ENCODE measurements at regions not wholly inside any gene's neighbourhood (a gene's known extent, or its start where the extent isn't known, plus 50 kb on each side); places are given as distances from the start of the nearest gene placed in this dataset.

GRCh38 chr12:105978686-105979085 lies 160.1 kb downstream of the NUAK1 start:
- no peak overlapping the region for H3K4me2 ChIP-seq (ENCODE audit: low read depth, low read length, poor library complexity, severe bottlenecking)
- H3K36me3 ChIP-seq (ENCODE audit: low read length) = no peaks in the 10 kb centered on the region
- no peak overlapping the region for H3K9ac ChIP-seq (ENCODE audit: low read length)
- H3K4me3 ChIP-seq (ENCODE audit: insufficient read depth, low read length, poor library complexity, severe bottlenecking) = no peak overlapping the region
- no peaks in the 10 kb centered on the region for H3K9me3 ChIP-seq (ENCODE audit: insufficient read depth, low read length)
- H3K9me2 ChIP-seq (replicated peaks; ENCODE audit: insufficient read depth, low read length) = no peaks in the 10 kb centered on the region; the same call in 1 of the 2 replicates
- H2AFZ ChIP-seq (ENCODE audit: low read depth, low read length, severe bottlenecking) = no peak overlapping the region
- no peak overlapping the region for H3K27ac ChIP-seq (ENCODE audit: low read depth, low read length)
- TF ChIP-seq EZH2phosphoT487 (conservative IDR thresholded peaks at IDR 0.05; ENCODE audit: low read length) (no peak), CTCF (IDR thresholded peaks at IDR 0.05; ENCODE audit: insufficient read depth, low read length, poor library complexity, severe bottlenecking) (no peak)
- H3K27me3 ChIP-seq (ENCODE audit: low read length) = no peaks in the 10 kb centered on the region
- no peaks in the 10 kb centered on the region for H4K20me1 ChIP-seq (ENCODE audit: low read depth, low read length)
- H3F3A ChIP-seq (ENCODE audit: insufficient read depth) = no peaks in the 10 kb centered on the region
- H3K79me2 ChIP-seq (ENCODE audit: insufficient read depth, low read length) = no peaks in the 10 kb centered on the region

GRCh38 chr12:105980085-105980484 lies 158.7 kb downstream of the NUAK1 start:
- Histone ChIP-seq H2AFZ (ENCODE audit: low read depth, low read length, severe bottlenecking) (no peak overlapping the region), H3K27me3 (ENCODE audit: low read length) (no peaks in the 10 kb centered on the region), H3K27ac (ENCODE audit: low read depth, low read length) (no peak overlapping the region), H4K20me1 (ENCODE audit: low read depth, low read length) (no peaks in the 10 kb centered on the region), H3K4me2 (ENCODE audit: low read depth, low read length, poor library complexity, severe bottlenecking) (no peak overlapping the region), H3K4me3 (ENCODE audit: insufficient read depth, low read length, poor library complexity, severe bottlenecking) (no peak overlapping the region), H3K9me2 (replicated peaks; ENCODE audit: insufficient read depth, low read length) (no peaks in the 10 kb centered on the region; the same call in 1 of the 2 replicates), H3K36me3 (ENCODE audit: low read length) (no peaks in the 10 kb centered on the region), H3K79me2 (ENCODE audit: insufficient read depth, low read length) (no peaks in the 10 kb centered on the region), H3K9me3 (ENCODE audit: insufficient read depth, low read length) (no peaks in the 10 kb centered on the region), H3K9ac (ENCODE audit: low read length) (no peak overlapping the region), H3F3A (ENCODE audit: insufficient read depth) (no peaks in the 10 kb centered on the region)
- TF ChIP-seq EZH2phosphoT487 (conservative IDR thresholded peaks at IDR 0.05; ENCODE audit: low read length) = no peak
- TF ChIP-seq CTCF (IDR thresholded peaks at IDR 0.05; ENCODE audit: insufficient read depth, low read length, poor library complexity, severe bottlenecking) = no peak

GRCh38 chr12:105980533-105980932 lies 158.2 kb downstream of the NUAK1 start:
- Histone ChIP-seq H3K9ac (ENCODE audit: low read length) (no peak overlapping the region), H3K9me2 (replicated peaks; ENCODE audit: insufficient read depth, low read length) (no peaks in the 10 kb centered on the region; the same call in 1 of the 2 replicates), H3K9me3 (ENCODE audit: insufficient read depth, low read length) (no peaks in the 10 kb centered on the region), H4K20me1 (ENCODE audit: low read depth, low read length) (no peaks in the 10 kb centered on the region), H3K36me3 (ENCODE audit: low read length) (no peaks in the 10 kb centered on the region), H3K4me3 (ENCODE audit: insufficient read depth, low read length, poor library complexity, severe bottlenecking) (no peak overlapping the region), H3K4me2 (ENCODE audit: low read depth, low read length, poor library complexity, severe bottlenecking) (no peak overlapping the region), H3K27ac (ENCODE audit: low read depth, low read length) (no peak overlapping the region), H3K27me3 (ENCODE audit: low read length) (no peaks in the 10 kb centered on the region), H2AFZ (ENCODE audit: low read depth, low read length, severe bottlenecking) (no peak overlapping the region), H3F3A (ENCODE audit: insufficient read depth) (no peaks in the 10 kb centered on the region), H3K79me2 (ENCODE audit: insufficient read depth, low read length) (no peaks in the 10 kb centered on the region)
- TF ChIP-seq EZH2phosphoT487 (conservative IDR thresholded peaks at IDR 0.05; ENCODE audit: low read length) (no peak), CTCF (IDR thresholded peaks at IDR 0.05; ENCODE audit: insufficient read depth, low read length, poor library complexity, severe bottlenecking) (no peak)
